Activated CD4-positive, alpha-beta T cell treated with anti-CD3 and anti-CD28 coated beads for 48 hours (primary cell): ENCODE measurements at regions not wholly inside any gene's neighbourhood (a gene's known extent, or its start where the extent isn't known, plus 50 kb on each side); places are given as distances from the start of the nearest gene placed in this dataset.
"Not testable (repeated sequence)": the region's sequence is repeated elsewhere in the genome, so short reads cannot be mapped to it uniquely, and the experiment has no call there.

Experiments
- DNase-seq: peaks from one replicate; pipeline ENCODE4 v3.0.0-alpha.2; 2020

GRCh38 chr4:111303806-111304205 is 680.9 kb upstream of the PITX2 start:
- no peak for DNase-seq

DNA sequence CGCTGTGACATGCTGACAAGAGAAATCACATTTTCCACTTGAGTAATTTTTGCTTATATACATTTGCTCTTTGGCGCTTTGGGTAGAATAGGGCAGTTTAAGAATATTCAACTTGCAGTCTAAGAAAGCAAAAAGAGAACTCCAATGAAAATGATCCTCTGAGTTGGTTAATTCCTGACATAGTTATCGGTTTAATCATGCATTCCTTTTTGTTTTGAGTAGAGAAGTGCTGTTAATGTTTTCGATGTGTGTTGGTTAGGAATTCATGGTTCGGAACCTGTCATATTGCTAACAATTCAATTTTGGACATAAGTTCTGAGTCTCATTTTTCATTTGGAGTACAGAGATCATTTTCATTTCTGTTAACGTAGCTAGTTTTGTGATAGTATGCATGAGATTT is 700.6 kb upstream of the PITX2 start:
- no peak for DNase-seq

GRCh38 chr4:111323916-111324315 is 701.0 kb upstream of the PITX2 start:
- DNase-seq, result no peak

DNA sequence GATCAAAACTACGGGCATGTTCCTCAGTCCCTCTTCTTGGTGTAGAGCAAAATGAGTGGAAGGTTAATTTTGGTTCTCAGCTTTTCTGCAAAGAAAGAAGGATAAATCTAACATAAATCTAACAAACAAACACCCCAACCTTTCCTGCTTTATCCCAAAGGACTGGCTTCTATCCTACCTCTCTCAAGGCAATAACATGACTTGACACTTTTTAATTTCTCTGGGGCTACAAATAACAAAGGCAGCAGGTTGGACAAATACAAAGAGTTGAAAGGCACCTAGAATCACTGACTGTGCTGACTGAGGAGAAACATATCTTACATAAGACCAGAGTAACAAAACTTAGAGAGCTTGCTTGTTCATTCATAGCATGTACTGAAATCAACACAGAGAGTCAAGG is 703.6 kb upstream of the PITX2 start:
- no peak for DNase-seq

GRCh38 chr4:111330786-111331185 is 707.9 kb upstream of the PITX2 start:
- no peak for DNase-seq

GRCh38 chr4:111334361-111334760 is 711.5 kb upstream of the PITX2 start:
- no peak for DNase-seq

DNA sequence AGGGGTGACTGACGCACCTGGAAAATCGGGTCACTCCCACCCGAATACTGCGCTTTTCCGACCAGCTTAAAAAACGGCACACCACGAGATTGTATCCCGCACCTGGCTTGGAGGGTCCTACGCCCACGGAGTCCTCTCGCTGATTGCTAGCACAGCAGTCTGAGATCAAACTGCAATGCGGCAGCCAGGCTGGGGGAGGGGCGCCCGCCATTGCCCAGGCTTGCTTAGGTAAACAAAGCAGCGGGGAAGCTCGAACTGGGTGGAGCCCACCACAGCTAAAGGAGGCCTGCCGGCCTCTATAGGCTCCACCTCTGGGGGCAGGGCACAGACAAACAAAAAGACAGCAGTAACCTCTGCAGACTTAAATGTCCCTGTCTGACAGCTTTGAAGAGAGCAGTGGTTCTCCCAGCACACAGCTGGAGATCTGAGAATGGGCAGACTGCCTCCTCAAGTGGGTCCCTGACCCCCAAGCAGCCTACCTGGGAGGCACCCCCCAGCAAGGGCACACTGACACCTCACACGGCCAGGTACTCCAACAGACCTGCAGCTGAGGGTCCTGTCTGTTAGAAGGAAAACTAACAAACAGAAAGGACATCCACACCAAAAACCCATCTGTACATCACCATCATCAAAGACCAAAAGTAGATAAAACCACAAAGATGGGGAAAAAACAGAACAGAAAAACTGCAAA is 714.5 kb upstream of the PITX2 start:
- not testable (repeated sequence) for DNase-seq

- DNase-seq, result no peak
Measured at GRCh38 chr4:111359602-111360001, 736.7 kb upstream of the PITX2 start.

DNA sequence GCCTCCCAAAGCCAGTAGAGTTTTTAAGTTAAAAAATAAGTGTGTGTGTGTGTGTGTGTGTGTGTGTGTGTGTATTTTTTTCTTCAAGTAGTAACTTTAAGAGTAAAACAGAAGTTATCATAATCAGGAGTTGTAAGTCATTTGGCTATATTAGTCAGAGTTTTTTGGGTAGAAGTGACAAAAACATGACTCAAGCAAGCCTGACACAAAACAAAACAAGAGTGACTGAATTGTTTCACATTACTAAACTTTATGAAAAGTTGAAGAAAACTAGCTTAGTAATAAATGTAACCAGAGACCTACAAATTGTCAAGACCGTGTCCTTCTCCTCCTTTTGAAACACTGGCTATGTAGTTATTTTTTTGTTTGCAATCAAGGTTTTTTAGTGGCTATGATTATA is 738.0 kb upstream of the PITX2 start:
- no peak for DNase-seq

DNA sequence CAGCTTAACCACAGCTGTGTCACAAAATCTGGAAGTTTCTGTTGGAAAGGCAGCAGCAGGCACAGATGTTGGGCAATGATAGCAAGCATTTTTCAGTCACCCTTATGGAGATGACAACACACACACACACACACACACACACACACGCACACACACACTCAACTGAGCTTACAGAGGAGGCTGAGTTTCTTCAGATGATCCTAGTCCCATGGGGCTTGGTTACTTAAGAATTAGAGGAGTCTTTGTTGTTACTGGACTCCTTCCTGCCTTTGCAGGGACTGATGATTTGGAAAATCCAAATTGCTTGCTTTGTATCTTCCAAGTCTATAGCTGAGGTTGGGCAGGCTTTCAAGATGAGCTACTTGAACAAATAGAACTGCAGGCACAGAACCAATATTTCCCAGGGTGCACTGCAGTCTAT is 740.1 kb upstream of the PITX2 start:
- no peak for DNase-seq

- DNase-seq, result not testable (repeated sequence)
Measured at GRCh38 chr4:111377880-111378279, 755.0 kb upstream of the PITX2 start.

- no peak for DNase-seq
Measured at GRCh38 chr4:111388561-111388960, 756.7 kb upstream of the FAM241A start.

GRCh38 chr4:111391829-111392228 is 753.4 kb upstream of the FAM241A start:
- DNase-seq, result no peak

- no peak for DNase-seq
Measured at GRCh38 chr4:111393781-111394180, 751.5 kb upstream of the FAM241A start.

DNA sequence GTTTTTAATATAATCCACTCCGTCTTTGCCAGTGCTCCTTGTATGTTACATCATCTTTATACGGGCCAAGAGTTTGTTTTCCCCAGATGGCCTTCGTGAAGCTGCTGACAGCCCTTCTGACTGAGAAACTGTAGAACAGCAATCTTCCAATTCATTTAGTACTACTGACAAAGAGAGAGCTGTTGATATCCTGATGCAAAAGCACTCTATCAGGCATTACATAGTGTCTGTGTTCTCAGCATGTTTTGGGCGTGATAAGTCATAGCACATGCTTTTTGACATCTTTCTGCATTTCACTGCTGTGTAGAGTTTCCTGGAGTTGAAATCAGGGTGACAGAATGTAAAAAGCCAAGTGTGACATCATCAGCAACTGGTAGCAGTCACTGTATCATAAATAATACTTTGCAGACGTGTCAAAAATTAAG is 746.3 kb upstream of the FAM241A start:
- no peak for DNase-seq

GRCh38 chr4:111399623-111400022 is 745.6 kb upstream of the FAM241A start:
- no peak for DNase-seq

- DNase-seq, result no peak
Measured at GRCh38 chr4:111400741-111401140, 744.5 kb upstream of the FAM241A start.

- DNase-seq, result no peak
Measured at GRCh38 chr4:111404673-111405072, 740.6 kb upstream of the FAM241A start.

DNA sequence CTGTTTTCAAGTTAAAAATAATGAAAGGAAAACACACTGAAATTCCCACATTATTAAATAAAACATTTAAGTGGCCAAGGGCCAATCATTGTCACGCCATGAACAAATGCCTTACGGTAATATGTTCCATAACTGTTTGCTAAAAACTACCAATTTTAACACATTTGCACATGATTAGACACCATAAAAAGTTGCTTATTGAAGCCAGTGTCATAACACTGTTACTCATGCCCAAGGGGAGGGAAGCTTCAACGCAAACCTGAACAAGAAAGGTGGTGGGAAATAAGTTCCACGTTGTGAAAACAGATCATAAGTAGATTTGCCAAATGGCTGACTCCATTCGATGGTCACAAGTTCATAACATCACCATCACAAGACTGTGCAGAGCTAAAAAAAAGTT is 739.3 kb upstream of the FAM241A start:
- no peak for DNase-seq

DNA sequence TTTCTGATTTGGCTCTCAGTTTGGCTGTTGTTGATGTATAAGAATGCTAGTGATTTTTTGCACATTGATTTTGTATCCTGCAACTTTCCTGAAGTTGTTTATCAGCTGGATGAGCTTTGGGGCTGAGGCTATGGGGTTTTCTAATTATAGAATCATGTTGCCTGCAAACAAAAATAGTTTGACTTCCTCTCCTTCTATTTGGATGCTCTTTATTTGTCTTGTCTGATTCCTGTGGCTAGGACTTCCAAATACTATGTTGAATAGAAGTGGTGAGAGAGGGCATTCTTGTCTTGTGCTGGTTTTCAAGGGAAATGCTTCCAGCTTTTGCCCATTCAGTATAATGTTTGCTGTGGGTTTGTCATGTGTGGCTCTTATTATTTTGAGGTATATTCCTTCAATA is 734.7 kb upstream of the FAM241A start:
- DNase-seq, result no peak

GRCh38 chr4:111417521-111417920 is 727.7 kb upstream of the FAM241A start:
- no peak for DNase-seq

- DNase-seq, result no peak
Measured at GRCh38 chr4:111433441-111433840, 711.8 kb upstream of the FAM241A start.

DNA sequence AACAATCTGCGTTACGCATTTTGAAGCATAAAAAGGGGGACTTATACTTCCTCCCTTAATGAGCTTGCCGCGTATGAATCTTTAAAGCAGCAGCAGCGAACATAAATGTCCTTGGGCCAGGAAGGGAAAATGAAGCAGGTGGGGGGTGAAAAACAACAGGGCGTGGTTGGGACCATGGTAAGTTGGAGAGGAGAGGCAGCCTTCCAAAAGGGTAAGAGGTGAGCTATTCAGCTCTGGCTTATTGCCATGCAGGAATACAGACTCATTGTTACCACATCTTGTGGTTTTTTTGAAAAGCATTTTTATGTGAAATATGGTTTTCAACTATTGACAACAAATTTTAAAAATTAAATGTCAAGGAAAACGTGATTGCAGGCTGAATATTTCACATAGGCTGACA is 710.7 kb upstream of the FAM241A start:
- DNase-seq, result no peak

GRCh38 chr4:111435986-111436744 is 709.1 kb upstream of the FAM241A start:
- no peak for DNase-seq

DNA sequence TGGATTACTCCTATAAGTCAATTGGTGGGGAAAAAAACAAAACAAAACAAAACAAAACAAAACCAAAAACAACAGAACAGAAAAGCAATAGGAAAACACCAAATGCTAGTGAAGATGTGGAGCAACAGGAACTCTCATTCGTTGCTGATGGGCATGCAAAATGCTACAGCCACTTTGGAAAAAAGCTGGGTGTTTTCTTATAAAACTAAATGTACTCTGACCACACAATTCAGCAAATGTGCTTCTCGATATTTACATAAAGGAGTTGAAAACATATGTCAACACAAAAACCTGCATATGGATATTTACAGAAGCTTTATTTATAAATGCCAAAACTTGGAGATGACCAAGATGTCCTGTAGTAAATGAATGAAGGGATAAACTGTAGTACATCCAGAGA is 703.6 kb upstream of the FAM241A start:
- no peak for DNase-seq
